NCI-H524 treated with DMSO at 0.1 percent for 48 hours (cell line): ENCODE measurements at regions not wholly inside any gene's neighbourhood (a gene's known extent, or its start where the extent isn't known, plus 50 kb on each side); places are given as distances from the start of the nearest gene placed in this dataset.
"Not testable (repeated sequence)": the region's sequence is repeated elsewhere in the genome, so short reads cannot be mapped to it uniquely, and the experiment has no call there.

Experiments
- DNase-seq: peaks from one replicate; lab custom pipeline; 2025; lab: John Stamatoyannopoulos, UW

GRCh38 chr6:163766936-163767335 is 352.4 kb downstream of the QKI start:
- no peak for DNase-seq

- no peak for DNase-seq
Measured at GRCh38 chr6:163765335-163765734, 350.8 kb downstream of the QKI start.

GRCh38 chr6:163764565-163764964 is 350.0 kb downstream of the QKI start:
- no peak for DNase-seq

GRCh38 chr6:163761481-163761880 is 347.0 kb downstream of the QKI start:
- no peak for DNase-seq

GRCh38 chr6:163760860-163761259 is 346.3 kb downstream of the QKI start:
- no peak for DNase-seq

- no peak for DNase-seq
Measured at GRCh38 chr6:163759542-163759941, 345.0 kb downstream of the QKI start.

GRCh38 chr6:163757520-163757919 is 343.0 kb downstream of the QKI start:
- no peak for DNase-seq

- DNase-seq: no peak
Measured at GRCh38 chr6:163756079-163756478, 341.6 kb downstream of the QKI start.

GRCh38 chr6:163754866-163755265 is 340.3 kb downstream of the QKI start:
- DNase-seq: no peak

GRCh38 chr6:163753430-163753829 is 338.9 kb downstream of the QKI start:
- no peak for DNase-seq

- no peak for DNase-seq
Measured at GRCh38 chr6:163752446-163752845, 337.9 kb downstream of the QKI start.

GRCh38 chr6:163751032-163751525 is 336.6 kb downstream of the QKI start:
- DNase-seq: no peak

GRCh38 chr6:163750431-163751031 is 336.0 kb downstream of the QKI start:
- no peak for DNase-seq

GRCh38 chr6:163748886-163749285 is 334.4 kb downstream of the QKI start:
- no peak for DNase-seq

- no peak for DNase-seq
Measured at GRCh38 chr6:163748036-163748435, 333.5 kb downstream of the QKI start.

- DNase-seq: not testable (repeated sequence)
Measured at GRCh38 chr6:163747058-163747457, 332.5 kb downstream of the QKI start.

- DNase-seq: no peak
Measured at GRCh38 chr6:163745536-163746400, 331.2 kb downstream of the QKI start.

GRCh38 chr6:163744256-163744925 is 329.9 kb downstream of the QKI start:
- DNase-seq: no peak

GRCh38 chr6:163743796-163744195 is 329.3 kb downstream of the QKI start:
- no peak for DNase-seq

- no peak for DNase-seq
Measured at GRCh38 chr6:163741743-163742363, 327.3 kb downstream of the QKI start.

GRCh38 chr6:163741342-163741741 is 326.8 kb downstream of the QKI start:
- DNase-seq: no peak

GRCh38 chr6:163739966-163740365 is 325.4 kb downstream of the QKI start:
- no peak for DNase-seq

- no peak for DNase-seq
Measured at GRCh38 chr6:163739408-163739725, 324.8 kb downstream of the QKI start.
